Esophagus squamous epithelium (tissue), 4 donors: ENCODE measurements at regions not wholly inside any gene's neighbourhood (a gene's known extent, or its start where the extent isn't known, plus 50 kb on each side); places are given as distances from the start of the nearest gene placed in this dataset.

Experiments
- POLR2A ChIP-seq, 4 donors: fragments of 450-650 bp; IDR thresholded peaks; one replicate each; pipeline ENCODE4 v1.6.1; 2017; ENCODE audit warnings: antibody characterized with exemption in 4 of 4, mild to moderate bottlenecking in 4 of 4, moderate library complexity in 3 of 4
- TF ChIP-seq, protein P1 (sequence below), 6 experiments: fragments of 450-650 bp in 4 of 6; fragments of 200-600 bp in 2 of 6; sonication (generic) in 2 of 6; IDR thresholded peaks; one replicate each; pipeline ENCODE4 v1.5.1; 2016 to 2019; ENCODE audit warnings: antibody characterized with exemption in 6 of 6, mild to moderate bottlenecking in 4 of 6, moderate library complexity in 4 of 6

DNA sequence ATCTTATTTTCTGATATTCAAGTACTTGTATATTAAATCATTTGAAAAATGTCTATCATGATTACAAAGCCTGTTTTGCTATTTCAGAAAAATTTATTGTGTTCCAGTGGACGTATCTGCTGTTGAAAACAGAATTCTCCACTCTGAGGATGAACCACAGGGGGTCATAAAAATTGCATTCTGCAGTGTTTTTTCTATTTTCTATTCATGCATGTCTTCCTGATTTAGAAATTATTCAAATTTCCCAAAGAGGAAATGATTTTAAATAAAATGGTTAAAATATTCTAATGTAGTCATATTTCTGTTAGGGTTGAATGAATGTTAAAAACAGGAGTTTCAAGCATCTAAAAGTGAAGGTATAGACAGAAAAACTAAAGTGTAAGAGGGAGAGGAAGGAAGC is 111.5 kb upstream of the ANKRD55 start:
- TF ChIP-seq POLR2A (IDR thresholded peaks at IDR 0.05), result no peak
- TF ChIP-seq, protein P1, sequence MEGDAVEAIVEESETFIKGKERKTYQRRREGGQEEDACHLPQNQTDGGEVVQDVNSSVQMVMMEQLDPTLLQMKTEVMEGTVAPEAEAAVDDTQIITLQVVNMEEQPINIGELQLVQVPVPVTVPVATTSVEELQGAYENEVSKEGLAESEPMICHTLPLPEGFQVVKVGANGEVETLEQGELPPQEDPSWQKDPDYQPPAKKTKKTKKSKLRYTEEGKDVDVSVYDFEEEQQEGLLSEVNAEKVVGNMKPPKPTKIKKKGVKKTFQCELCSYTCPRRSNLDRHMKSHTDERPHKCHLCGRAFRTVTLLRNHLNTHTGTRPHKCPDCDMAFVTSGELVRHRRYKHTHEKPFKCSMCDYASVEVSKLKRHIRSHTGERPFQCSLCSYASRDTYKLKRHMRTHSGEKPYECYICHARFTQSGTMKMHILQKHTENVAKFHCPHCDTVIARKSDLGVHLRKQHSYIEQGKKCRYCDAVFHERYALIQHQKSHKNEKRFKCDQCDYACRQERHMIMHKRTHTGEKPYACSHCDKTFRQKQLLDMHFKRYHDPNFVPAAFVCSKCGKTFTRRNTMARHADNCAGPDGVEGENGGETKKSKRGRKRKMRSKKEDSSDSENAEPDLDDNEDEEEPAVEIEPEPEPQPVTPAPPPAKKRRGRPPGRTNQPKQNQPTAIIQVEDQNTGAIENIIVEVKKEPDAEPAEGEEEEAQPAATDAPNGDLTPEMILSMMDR (IDR thresholded peaks at IDR 0.05), result no peak
